Activated T-helper 2 cell treated with anti-CD3 and anti-CD28 coated beads, Interferon-gamma antibody, Interleukin-2, Interleukin-4, amounts not matched to agents 10 μg/mL and 5 μg/mL and 100 μg/mL, durations not matched to agents 14 hours and 24 hours and 36 hours (primary cell): ENCODE measurements at regions not wholly inside any gene's neighbourhood (a gene's known extent, or its start where the extent isn't known, plus 50 kb on each side); places are given as distances from the start of the nearest gene placed in this dataset.
"Not testable (repeated sequence)": the region's sequence is repeated elsewhere in the genome, so short reads cannot be mapped to it uniquely, and the experiment has no call there.

Experiments used
- DNase-seq: peaks from one replicate; pipeline ENCODE4 v3.0.0; 2021; ENCODE audit warnings: low spot score
- H3K27ac Mint-ChIP-seq: one replicate; pipeline ENCODE4 v1.8.0; 2021; ENCODE audit warnings: mixed read lengths
- H3K27me3 Mint-ChIP-seq: one replicate; pipeline ENCODE4 v1.8.0; 2021; ENCODE audit warnings: low read depth, mixed read lengths
- H3K36me3 Mint-ChIP-seq: one replicate; pipeline ENCODE4 v1.8.0; 2021; ENCODE audit warnings: low read depth, mixed read lengths
- H3K4me1 Mint-ChIP-seq: one replicate; pipeline ENCODE4 v1.8.0; 2021; ENCODE audit warnings: low read depth, mixed read lengths
- H3K4me3 Mint-ChIP-seq: one replicate; pipeline ENCODE4 v1.8.0; 2021; ENCODE audit warnings: low read depth, mild to moderate bottlenecking, moderate library complexity, mixed read lengths
- H3K9me3 Mint-ChIP-seq: one replicate; pipeline ENCODE4 v1.8.0; 2021; ENCODE audit warnings: mixed read lengths
- intact Hi-C: fragments of 100-400 bp; cut with micrococcal nuclease; formaldehyde crosslinking; loops from one replicate; pipeline ENCODE4 v1.15.1; 2023

GRCh38 chr13:54744747-54745146 lies 1716.1 kb downstream of the OLFM4 start:
- no peak for DNase-seq
- no peak overlapping the region for H3K27ac Mint-ChIP-seq
- intact Hi-C loops: no loop called here
- peaks cover 15% of the 10 kb centered on the region for H3K9me3 Mint-ChIP-seq
- H3K4me1 Mint-ChIP-seq: no peaks in the 10 kb centered on the region
- H3K36me3 Mint-ChIP-seq: no peaks in the 10 kb centered on the region
- H3K27me3 Mint-ChIP-seq: no peaks in the 10 kb centered on the region
- no peak overlapping the region for H3K4me3 Mint-ChIP-seq

DNA sequence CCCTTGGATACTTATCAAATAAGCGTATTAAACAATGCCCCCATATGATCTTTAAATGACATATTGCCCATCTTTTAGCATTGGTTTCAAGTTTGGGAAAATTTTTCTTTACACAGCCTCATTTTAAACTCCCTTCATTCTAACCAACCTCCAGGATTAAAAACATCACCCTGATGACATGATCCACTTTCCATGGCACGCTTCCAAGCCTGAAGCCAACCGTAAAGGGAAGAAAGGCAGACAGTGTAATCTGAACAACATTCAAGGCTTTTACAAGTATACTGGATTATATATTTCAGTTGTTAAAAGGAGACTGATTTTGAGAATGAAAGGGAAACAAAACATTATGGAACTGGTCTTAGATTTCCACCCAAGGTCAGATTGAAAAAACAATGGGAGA lies 1721.9 kb downstream of the OLFM4 start:
- H3K9me3 Mint-ChIP-seq: peaks cover 22% of the 10 kb centered on the region
- H3K4me3 Mint-ChIP-seq: no peak overlapping the region
- H3K27me3 Mint-ChIP-seq: no peaks in the 10 kb centered on the region
- H3K4me1 Mint-ChIP-seq: no peaks in the 10 kb centered on the region
- no peaks in the 10 kb centered on the region for H3K36me3 Mint-ChIP-seq
- intact Hi-C loops: no loop called here
- DNase-seq: no peak
- H3K27ac Mint-ChIP-seq: no peak overlapping the region

GRCh38 chr13:54758795-54759194 lies 1730.2 kb downstream of the OLFM4 start:
- no peak for DNase-seq
- H3K4me3 Mint-ChIP-seq: no peak overlapping the region
- intact Hi-C loops: no loop called here
- no peak overlapping the region for H3K27ac Mint-ChIP-seq
- no peaks in the 10 kb centered on the region for H3K27me3 Mint-ChIP-seq
- H3K4me1 Mint-ChIP-seq: no peaks in the 10 kb centered on the region
- peaks cover 38% of the 10 kb centered on the region for H3K9me3 Mint-ChIP-seq
- H3K36me3 Mint-ChIP-seq: no peaks in the 10 kb centered on the region

- Mint-ChIP-seq H3K27me3 (no peaks in the 10 kb centered on the region), H3K36me3 (no peaks in the 10 kb centered on the region), H3K4me3 (no peak overlapping the region), H3K27ac (no peak overlapping the region), H3K4me1 (no peaks in the 10 kb centered on the region), H3K9me3 (peaks cover 47% of the 10 kb centered on the region)
- intact Hi-C loops: no loop called here
- DNase-seq: no peak
These were observed 1739.6 kb downstream of the OLFM4 start for GRCh38 chr13:54768214-54768613.

DNA sequence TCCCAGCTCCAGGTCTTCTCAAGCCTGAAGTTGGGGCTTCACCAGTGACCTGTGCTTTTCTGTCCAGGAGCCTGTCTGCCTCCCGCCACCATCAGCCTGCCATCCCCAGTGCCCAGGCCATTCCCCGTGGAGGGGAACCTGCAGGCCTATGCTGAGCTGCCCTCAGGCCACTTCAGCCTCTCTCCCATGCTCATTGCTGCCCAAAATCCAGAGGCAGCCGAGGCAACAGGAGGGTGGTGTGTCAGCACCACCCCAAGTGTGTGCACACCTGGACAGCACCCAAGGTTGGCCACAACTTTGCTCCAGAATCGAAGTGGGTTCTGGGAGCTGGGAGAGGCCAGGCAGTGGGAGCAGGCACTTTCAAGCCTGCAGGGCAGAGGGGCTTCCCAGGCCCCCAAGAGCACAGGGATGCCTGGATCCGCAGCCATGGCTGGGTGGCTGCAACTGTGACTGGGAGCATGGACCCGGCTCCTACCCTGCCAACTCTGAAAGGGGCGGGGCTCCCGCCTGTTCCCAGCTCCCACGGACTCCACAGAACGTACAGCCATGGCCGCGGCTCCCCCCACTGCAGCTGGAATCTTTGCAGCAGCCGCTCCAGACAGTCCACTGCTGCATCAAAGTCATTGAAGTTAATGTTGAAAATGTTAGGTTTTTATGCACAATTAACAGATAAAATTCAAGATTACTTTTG lies 1747.0 kb downstream of the OLFM4 start:
- Mint-ChIP-seq H3K27me3 (no peaks in the 10 kb centered on the region), H3K9me3 (peaks cover 42% of the 10 kb centered on the region), H3K4me3 (no peak overlapping the region), H3K36me3 (no peaks in the 10 kb centered on the region), H3K4me1 (no peaks in the 10 kb centered on the region), H3K27ac (no peak overlapping the region)
- intact Hi-C loops: no loop called here
- no peak for DNase-seq

- Mint-ChIP-seq H3K27ac (no peak overlapping the region), H3K9me3 (peaks cover 43% of the 10 kb centered on the region), H3K27me3 (no peaks in the 10 kb centered on the region), H3K36me3 (no peaks in the 10 kb centered on the region), H3K4me3 (no peak overlapping the region), H3K4me1 (no peaks in the 10 kb centered on the region)
- intact Hi-C loops: no loop called here
- DNase-seq: no peak
These were observed 1759.1 kb downstream of the OLFM4 start for GRCh38 chr13:54787754-54788153.

DNA sequence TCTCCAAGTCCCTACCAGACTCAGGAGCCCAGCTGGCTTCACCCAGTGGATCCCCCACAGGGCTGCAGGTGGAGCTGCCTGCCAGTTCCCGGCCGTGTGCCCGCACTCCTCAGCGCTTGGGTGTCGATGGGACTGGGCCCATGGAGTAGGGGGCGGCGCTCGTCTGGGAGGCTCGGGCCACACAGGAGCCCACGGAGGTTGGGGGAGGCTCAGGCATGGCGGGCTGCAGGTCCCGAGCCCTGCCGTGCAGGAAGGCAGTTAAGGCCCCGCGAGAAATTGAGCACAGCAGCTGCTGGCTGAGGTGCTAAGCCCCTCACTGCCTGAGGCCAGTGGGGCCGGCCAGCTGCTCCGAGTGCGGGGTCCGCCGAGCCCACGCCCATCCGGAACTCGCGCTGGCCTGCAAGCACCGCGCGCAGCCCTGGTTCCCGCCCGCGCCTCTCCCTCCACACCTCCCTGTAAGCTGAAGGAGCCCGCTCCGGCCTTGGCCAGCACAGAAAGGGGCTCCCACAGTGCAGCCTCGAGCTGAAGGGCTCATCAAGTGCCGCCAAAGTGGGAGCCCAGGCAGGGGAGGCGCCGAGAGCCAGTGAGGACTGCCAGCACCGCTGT lies 1771.1 kb downstream of the OLFM4 start:
- H3K4me1 Mint-ChIP-seq: no peaks in the 10 kb centered on the region
- H3K36me3 Mint-ChIP-seq: no peaks in the 10 kb centered on the region
- H3K27me3 Mint-ChIP-seq: no peaks in the 10 kb centered on the region
- DNase-seq: no peak
- peaks cover 33% of the 10 kb centered on the region for H3K9me3 Mint-ChIP-seq
- intact Hi-C loops: no loop called here
- no peak overlapping the region for H3K27ac Mint-ChIP-seq
- no peak overlapping the region for H3K4me3 Mint-ChIP-seq

DNA sequence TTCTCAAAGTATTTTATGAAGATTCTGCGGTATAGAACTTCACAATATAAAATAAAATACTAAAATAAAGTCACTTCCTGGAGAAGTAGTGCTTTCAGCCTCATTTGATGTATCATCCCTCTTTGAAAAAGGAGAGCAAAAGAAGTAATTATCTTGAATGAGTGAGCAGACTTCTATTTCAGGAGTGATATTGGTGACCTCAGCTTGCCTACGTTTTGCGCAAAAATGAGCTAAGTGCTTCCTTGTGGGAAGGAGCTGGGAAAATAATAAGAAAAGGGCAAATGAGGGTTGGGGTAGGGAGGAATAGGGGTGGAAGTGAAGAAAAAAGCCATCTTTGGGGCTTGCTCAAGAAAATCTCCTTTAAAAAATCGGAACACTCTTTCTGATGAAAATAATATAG lies 1773.6 kb downstream of the OLFM4 start:
- intact Hi-C loops: no loop called here
- DNase-seq: no peak
- Mint-ChIP-seq H3K4me3 (no peak overlapping the region), H3K9me3 (peaks cover 39% of the 10 kb centered on the region), H3K27ac (no peak overlapping the region), H3K36me3 (no peaks in the 10 kb centered on the region), H3K4me1 (no peaks in the 10 kb centered on the region), H3K27me3 (no peaks in the 10 kb centered on the region)

- H3K9me3 Mint-ChIP-seq: peaks cover 40% of the 10 kb centered on the region
- H3K36me3 Mint-ChIP-seq: no peaks in the 10 kb centered on the region
- H3K27ac Mint-ChIP-seq: no peak overlapping the region
- no peaks in the 10 kb centered on the region for H3K27me3 Mint-ChIP-seq
- no peak for DNase-seq
- H3K4me1 Mint-ChIP-seq: no peaks in the 10 kb centered on the region
- intact Hi-C loops: no loop called here
- H3K4me3 Mint-ChIP-seq: no peak overlapping the region
These were observed 1777.1 kb downstream of the OLFM4 start for GRCh38 chr13:54805743-54806142.

- H3K4me1 Mint-ChIP-seq, H3K27ac Mint-ChIP-seq, H3K27me3 Mint-ChIP-seq, DNase-seq, intact Hi-C loops, H3K4me3 Mint-ChIP-seq, H3K36me3 Mint-ChIP-seq: not testable (repeated sequence)
- peaks cover 62% of the 10 kb centered on the region for H3K9me3 Mint-ChIP-seq
These were observed 1793.4 kb downstream of the OLFM4 start for GRCh38 chr13:54821938-54822470.

- peaks cover 62% of the 10 kb centered on the region for H3K9me3 Mint-ChIP-seq
- intact Hi-C loops, H3K4me3 Mint-ChIP-seq, DNase-seq, H3K27ac Mint-ChIP-seq, H3K36me3 Mint-ChIP-seq, H3K27me3 Mint-ChIP-seq, H3K4me1 Mint-ChIP-seq: not testable (repeated sequence)
These were observed 1800.9 kb downstream of the OLFM4 start for GRCh38 chr13:54829391-54830068.

GRCh38 chr13:54836273-54836672 lies 1807.7 kb downstream of the OLFM4 start:
- DNase-seq: no peak
- H3K4me3 Mint-ChIP-seq: no peak overlapping the region
- no peaks in the 10 kb centered on the region for H3K27me3 Mint-ChIP-seq
- H3K36me3 Mint-ChIP-seq: no peaks in the 10 kb centered on the region
- no peaks in the 10 kb centered on the region for H3K4me1 Mint-ChIP-seq
- H3K9me3 Mint-ChIP-seq: peaks cover 25% of the 10 kb centered on the region
- intact Hi-C loops: no loop called here
- H3K27ac Mint-ChIP-seq: no peak overlapping the region

DNA sequence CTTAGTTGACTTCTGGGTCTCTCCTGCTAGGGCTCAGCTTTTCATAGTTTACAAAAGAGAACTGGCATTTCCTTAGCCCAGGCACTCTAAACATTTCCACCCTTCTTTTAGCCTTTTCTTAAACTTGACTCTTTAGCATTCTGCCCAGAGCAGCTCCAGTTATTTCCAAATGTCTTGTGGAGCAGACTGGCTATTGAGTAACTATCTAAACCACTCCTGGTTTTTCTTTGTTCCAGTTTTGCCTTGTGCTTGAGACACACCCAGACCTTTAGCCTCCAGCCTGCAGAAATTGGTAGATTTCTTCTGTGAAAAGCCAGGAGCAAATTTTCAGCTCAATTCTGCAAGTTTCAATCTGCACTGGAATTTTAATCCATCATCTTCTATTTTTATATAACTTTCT lies 1813.1 kb downstream of the OLFM4 start:
- Mint-ChIP-seq H3K9me3 (peaks cover 16% of the 10 kb centered on the region), H3K4me1 (no peaks in the 10 kb centered on the region), H3K36me3 (no peaks in the 10 kb centered on the region), H3K27ac (no peak overlapping the region), H3K4me3 (no peak overlapping the region), H3K27me3 (no peaks in the 10 kb centered on the region)
- intact Hi-C loops: no loop called here
- no peak for DNase-seq
